CD14-positive monocyte (primary cell): ENCODE measurements at regions not wholly inside any gene's neighbourhood (a gene's known extent, or its start where the extent isn't known, plus 50 kb on each side); places are given as distances from the start of the nearest gene placed in this dataset.

Experiments used
- DNase-seq, 3 donors: peaks; one replicate each; pipeline ENCODE4 v3.0.0-alpha.2; 2011 to 2022
- H2AFZ ChIP-seq: 2 replicates; pipeline ENCODE4 v1.6.0; 2012; ENCODE audit warnings: mild to moderate bottlenecking, low read depth, low read length, inconsistent platforms; ENCODE audit not compliant: insufficient read depth, poor library complexity, severe bottlenecking
- H3K27ac ChIP-seq, 2 donors: 1 replicate in 1 of 2; 2 replicates in 1 of 2; pipeline ENCODE4 v1.5.1; 2012 to 2013; ENCODE audit warnings: low read length in 2 of 2, control low read depth in 1 of 2, inconsistent platforms in 1 of 2, low read depth in 1 of 2, mild to moderate bottlenecking in 1 of 2
- H3K27me3 ChIP-seq, 2 donors: one replicate each; pipeline versions ENCODE4 v1.6.0 to v1.6.1; 2011 to 2013; ENCODE audit warnings: low read length in 2 of 2; ENCODE audit not compliant: control insufficient read depth in 2 of 2, insufficient read depth in 2 of 2
- H3K36me3 ChIP-seq, 2 donors: replicated peaks in 1 of 2; 1 replicate in 1 of 2; 2 replicates in 1 of 2; pipeline versions ENCODE4 v1.5.1 to v1.6.1; 2012 to 2013; ENCODE audit warnings: low read length in 2 of 2, control low read depth in 1 of 2, inconsistent platforms in 1 of 2, mild to moderate bottlenecking in 1 of 2; ENCODE audit not compliant: insufficient read depth in 2 of 2, control insufficient read depth in 1 of 2
- H3K4me1 ChIP-seq, 2 donors: 1 replicate in 1 of 2; 2 replicates in 1 of 2; pipeline versions ENCODE4 v1.5.1 to v1.6.1; 2012 to 2013; ENCODE audit warnings: low read length in 2 of 2, control low read depth in 1 of 2, inconsistent platforms in 1 of 2, mild to moderate bottlenecking in 1 of 2, moderate library complexity in 1 of 2; ENCODE audit not compliant: insufficient read depth in 2 of 2, control insufficient read depth in 1 of 2
- H3K4me2 ChIP-seq: replicated peaks from 2 replicates; pipeline ENCODE3; 2012; ENCODE audit warnings: low read length, moderate library complexity, mild to moderate bottlenecking; ENCODE audit not compliant: poor library complexity, severe bottlenecking; ENCODE audit errors: extremely low read depth
- H3K4me3 ChIP-seq, 3 experiments: fragments of 200-600 bp in 1 of 3; sonication (generic) in 1 of 3; replicated peaks in 1 of 3; 1 replicate in 2 of 3; 2 replicates in 1 of 3; pipeline ENCODE4 v1.5.1; 2011 to 2013; ENCODE audit warnings: low read length in 3 of 3, mild to moderate bottlenecking in 3 of 3, control low read depth in 2 of 3, low read depth in 2 of 3, inconsistent platforms in 1 of 3, moderate library complexity in 1 of 3
- H3K79me2 ChIP-seq: 2 replicates; pipeline ENCODE4 v1.6.0; 2012; ENCODE audit warnings: mild to moderate bottlenecking, control low read depth, inconsistent platforms, low read length, moderate library complexity; ENCODE audit not compliant: insufficient read depth
- H3K9ac ChIP-seq: 2 replicates; pipeline ENCODE4 v1.6.0; 2017; ENCODE audit warnings: low read length, mild to moderate bottlenecking; ENCODE audit not compliant: insufficient read depth, poor library complexity, severe bottlenecking
- H3K9me3 ChIP-seq, 2 donors: replicated peaks in 1 of 2; 1 replicate in 1 of 2; 2 replicates in 1 of 2; pipeline versions ENCODE4 v1.5.1 to v1.6.1; 2012 to 2013; ENCODE audit warnings: low read length in 2 of 2, control low read depth in 1 of 2; ENCODE audit not compliant: control insufficient read depth in 1 of 2, insufficient read depth in 1 of 2
- H4K20me1 ChIP-seq: 2 replicates; pipeline ENCODE4 v1.6.0; 2012; ENCODE audit warnings: mild to moderate bottlenecking, low read length, control low read depth, moderate library complexity; ENCODE audit not compliant: insufficient read depth
- H3K27ac Mint-ChIP-seq, 7 donors: one replicate each; pipeline ENCODE4 v1.8.0; 2020; ENCODE audit warnings: mild to moderate bottlenecking in 7 of 7, mixed read lengths in 7 of 7, moderate library complexity in 6 of 7, inconsistent platforms in 2 of 7
- H3K27me3 Mint-ChIP-seq, 3 donors: one replicate each; pipeline ENCODE4 v1.8.0; 2021 to 2022; ENCODE audit warnings: low read depth in 3 of 3, mild to moderate bottlenecking in 3 of 3, mixed read lengths in 3 of 3, moderate library complexity in 3 of 3, inconsistent platforms in 1 of 3
- H3K36me3 Mint-ChIP-seq, 2 donors: one replicate each; pipeline ENCODE4 v1.8.0; 2020; ENCODE audit warnings: mixed read lengths in 2 of 2, inconsistent platforms in 1 of 2, mild to moderate bottlenecking in 1 of 2
- H3K4me1 Mint-ChIP-seq: one replicate; pipeline ENCODE4 v1.8.0; 2020; ENCODE audit warnings: mild to moderate bottlenecking, mixed read lengths
- H3K4me3 Mint-ChIP-seq, 2 donors: one replicate each; pipeline ENCODE4 v1.8.0; 2020; ENCODE audit warnings: mild to moderate bottlenecking in 2 of 2, mixed read lengths in 2 of 2, moderate library complexity in 1 of 2
- H3K9me3 Mint-ChIP-seq, 7 donors: one replicate each; pipeline ENCODE4 v1.8.0; 2020 to 2022; ENCODE audit warnings: mixed read lengths in 7 of 7, mild to moderate bottlenecking in 6 of 7, moderate library complexity in 6 of 7, inconsistent platforms in 2 of 7
- CTCF ChIP-seq: fragments of 200-600 bp; IDR thresholded peaks from one replicate; pipeline ENCODE4 v1.8.0; 2022; ENCODE audit warnings: antibody characterized with exemption, mild to moderate bottlenecking
- WGBS: methylation state at CpG from one replicate; pipeline ENCODE4 v1.1.5; 2013; ENCODE audit warnings: missing lambda C conversion rate; ENCODE audit not compliant: insufficient coverage; 5-methylcytosine and 5-hydroxymethylcytosine counted together
- intact Hi-C, 2 donors: fragments of 100-400 bp; cut with micrococcal nuclease; formaldehyde crosslinking; loops; one replicate each; pipeline versions ENCODE4 v1.15.0 to v1.15.1; 2023

DNA sequence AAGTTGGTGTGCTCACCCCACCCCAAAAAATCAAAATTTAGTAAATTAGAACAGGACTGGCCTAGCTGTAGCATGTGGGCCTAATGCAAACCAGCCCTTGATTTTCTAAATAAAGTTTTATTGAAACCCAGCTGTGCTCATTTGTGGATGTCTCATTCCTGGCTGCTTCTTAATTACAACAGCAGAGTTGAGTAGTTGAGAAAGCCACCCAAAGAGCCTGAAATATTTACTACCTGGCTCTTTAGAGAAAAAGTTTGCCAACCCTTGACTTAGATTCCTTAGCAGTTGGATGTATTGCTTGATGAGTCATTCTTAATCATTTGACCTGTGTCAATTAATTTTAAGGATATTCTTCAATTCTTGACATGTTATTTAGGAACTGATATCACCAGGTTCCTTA lies 168.3 kb upstream of the PUDP start:
- DNase-seq, result no peak
- no peaks in the 10 kb centered on the region for H3K4me1 Mint-ChIP-seq
- TF ChIP-seq CTCF, result no peak

DNA sequence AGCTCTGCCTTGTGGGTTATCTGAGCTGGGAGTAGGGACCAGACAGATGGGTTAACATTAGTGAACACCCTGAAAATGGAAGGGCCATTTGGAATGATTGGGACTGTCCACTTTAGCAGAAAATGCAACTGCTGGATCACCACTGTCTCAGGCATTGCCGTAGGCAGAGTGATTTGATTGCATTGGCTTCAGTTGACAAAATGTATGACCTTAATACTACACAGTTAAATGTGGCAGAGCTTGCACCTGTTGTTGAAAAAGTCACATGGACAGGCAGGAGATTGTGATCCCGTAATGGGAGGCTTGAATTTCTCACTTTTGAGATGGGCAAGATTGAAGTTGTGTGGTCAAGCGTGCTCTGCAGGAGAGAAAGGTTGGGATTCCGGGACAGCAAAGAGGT lies 166.5 kb upstream of the PUDP start:
- H3K36me3 ChIP-seq, result no peaks in the 10 kb centered on the region
- Mint-ChIP-seq H3K27me3 (peaks cover 0 to 2% (median 0%) of the 10 kb centered on the region in 3 donors), H3K27ac (no peak overlapping the region), H3K4me1 (peaks cover 9% of the 10 kb centered on the region), H3K9me3 (peaks cover 0 to 5% (median 0%) of the 10 kb centered on the region in 7 donors), H3K36me3 (peaks cover 6 to 7% of the 10 kb centered on the region in 2 donors), H3K4me3 (no peak overlapping the region)
- WGBS, result 92% methylated on average over 2 of the region's 4 CpGs
- H3K9ac ChIP-seq, result no peak overlapping the region
- TF ChIP-seq CTCF, result no peak
- no peak for DNase-seq
- intact Hi-C loops, result no loop called here
- H3K4me3 ChIP-seq, result no peak overlapping the region
- peaks cover 9% of the 10 kb centered on the region in 2 donors for H3K4me1 ChIP-seq
- no peaks in the 10 kb centered on the region for H3K79me2 ChIP-seq
- H3K27me3 ChIP-seq, result no peaks in the 10 kb centered on the region
- H2AFZ ChIP-seq, result no peak overlapping the region
- H3K9me3 ChIP-seq, result no peaks in the 10 kb centered on the region
- H3K4me2 ChIP-seq, result no peak overlapping the region
- H4K20me1 ChIP-seq, result no peaks in the 10 kb centered on the region
- H3K27ac ChIP-seq, result no peak overlapping the region

More for the DNA sequence above, 168.3 kb upstream of the PUDP start:
- Histone ChIP-seq H2AFZ (no peak overlapping the region), H3K27me3 (no peaks in the 10 kb centered on the region), H3K79me2 (no peaks in the 10 kb centered on the region), H3K9me3 (no peaks in the 10 kb centered on the region), H3K9ac (no peak overlapping the region), H3K4me3 (no peak overlapping the region), H4K20me1 (no peaks in the 10 kb centered on the region), H3K4me2 (no peak overlapping the region), H3K36me3 (no peaks in the 10 kb centered on the region), H3K27ac (no peak overlapping the region), H3K4me1 (no peaks in the 10 kb centered on the region)
- Mint-ChIP-seq H3K4me3 (no peak overlapping the region), H3K27ac (no peak overlapping the region), H3K27me3 (peaks cover 0 to 2% (median 0%) of the 10 kb centered on the region in 3 donors), H3K9me3 (peaks cover 0 to 10% (median 0%) of the 10 kb centered on the region in 7 donors), H3K36me3 (peaks cover 6 to 9% of the 10 kb centered on the region in 2 donors)
- intact Hi-C loops, result no loop called here
